IPS-18a (cell line): ENCODE measurements at regions not wholly inside any gene's neighbourhood (a gene's known extent, or its start where the extent isn't known, plus 50 kb on each side); places are given as distances from the start of the nearest gene placed in this dataset.

Experiments used
- H3K27ac ChIP-seq: one replicate; pipeline ENCODE4 v1.5.1; 2013; ENCODE audit warnings: low read length
- H3K27me3 ChIP-seq: one replicate; pipeline ENCODE4 v1.6.1; 2013; ENCODE audit warnings: mild to moderate bottlenecking, low read length; ENCODE audit not compliant: control insufficient read depth, insufficient read depth
- H3K36me3 ChIP-seq: one replicate; pipeline ENCODE4 v1.6.1; 2013; ENCODE audit warnings: low read depth, low read length; ENCODE audit not compliant: control insufficient read depth
- H3K4me1 ChIP-seq: one replicate; pipeline ENCODE4 v1.6.1; 2013; ENCODE audit warnings: low read depth, low read length; ENCODE audit not compliant: control insufficient read depth
- H3K4me3 ChIP-seq: one replicate; pipeline ENCODE4 v1.5.1; 2013; ENCODE audit warnings: low read length
- H3K9ac ChIP-seq: one replicate; pipeline ENCODE4 v1.6.1; 2013; ENCODE audit warnings: mild to moderate bottlenecking, low read length, moderate library complexity
- H3K9me3 ChIP-seq: one replicate; pipeline ENCODE4 v1.6.1; 2013; ENCODE audit warnings: low read depth, low read length; ENCODE audit not compliant: control insufficient read depth

DNA sequence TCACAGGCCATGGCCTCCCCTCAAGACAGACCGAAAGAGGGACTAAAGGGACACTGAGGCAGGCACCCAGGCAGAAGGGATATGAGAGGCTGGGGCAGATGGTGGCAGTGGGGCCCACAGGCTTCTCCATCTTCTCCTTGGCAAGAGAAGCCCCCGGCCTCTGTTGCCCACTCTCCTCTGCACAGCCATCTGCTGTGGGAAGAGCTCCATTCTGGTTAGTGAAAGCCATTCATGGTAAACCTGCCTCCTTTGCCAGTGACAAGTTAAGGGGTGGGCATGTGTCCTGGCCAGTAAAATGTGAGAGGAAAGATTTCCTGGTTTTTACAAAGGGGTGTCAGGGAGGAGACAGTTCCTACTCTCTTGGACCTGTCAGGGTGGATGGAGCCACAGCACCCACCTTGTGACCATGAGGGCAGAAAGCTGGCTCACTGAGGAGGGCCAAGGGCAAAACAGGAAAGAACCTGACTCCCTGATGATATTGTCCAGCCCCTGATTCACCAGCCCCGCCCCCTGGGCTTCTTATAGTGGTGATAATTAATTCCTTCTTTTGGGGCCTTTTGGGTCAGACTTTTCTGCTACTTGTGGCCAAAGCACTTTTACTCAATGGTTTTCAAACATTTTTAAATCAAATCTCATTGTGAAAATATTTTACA is 130.4 kb upstream of the SMAD3 start:
- Histone ChIP-seq H3K36me3 (no peaks in the 10 kb centered on the region), H3K9ac (no peak overlapping the region), H3K27me3 (no peaks in the 10 kb centered on the region), H3K27ac (no peak overlapping the region), H3K4me3 (no peak overlapping the region), H3K4me1 (peaks cover 7% of the 10 kb centered on the region), H3K9me3 (peaks cover 10% of the 10 kb centered on the region)

GRCh38 chr15:66935688-66936087 is 129.7 kb upstream of the SMAD3 start:
- Histone ChIP-seq H3K4me1 (peaks cover 7% of the 10 kb centered on the region), H3K4me3 (no peak overlapping the region), H3K9me3 (peaks cover 10% of the 10 kb centered on the region), H3K27ac (no peak overlapping the region), H3K36me3 (no peaks in the 10 kb centered on the region), H3K27me3 (no peaks in the 10 kb centered on the region), H3K9ac (no peak overlapping the region)

GRCh38 chr15:66936109-66936860 is 129.1 kb upstream of the SMAD3 start:
- no peak overlapping the region for H3K4me3 ChIP-seq
- no peak overlapping the region for H3K27ac ChIP-seq
- H3K9ac ChIP-seq: no peak overlapping the region
- no peaks in the 10 kb centered on the region for H3K27me3 ChIP-seq
- H3K9me3 ChIP-seq: peaks cover 10% of the 10 kb centered on the region
- no peaks in the 10 kb centered on the region for H3K36me3 ChIP-seq
- peaks cover 7% of the 10 kb centered on the region for H3K4me1 ChIP-seq

- H3K9me3 ChIP-seq: peaks cover 10% of the 10 kb centered on the region
- H3K27me3 ChIP-seq: no peaks in the 10 kb centered on the region
- no peak overlapping the region for H3K4me3 ChIP-seq
- no peaks in the 10 kb centered on the region for H3K36me3 ChIP-seq
- H3K9ac ChIP-seq: no peak overlapping the region
- peaks cover 5% of the 10 kb centered on the region for H3K4me1 ChIP-seq
- no peak overlapping the region for H3K27ac ChIP-seq
These were observed 128.4 kb upstream of the SMAD3 start for GRCh38 chr15:66936861-66937582.

- H3K4me1 ChIP-seq: no peaks in the 10 kb centered on the region
- no peak overlapping the region for H3K9ac ChIP-seq
- no peak overlapping the region for H3K4me3 ChIP-seq
- no peaks in the 10 kb centered on the region for H3K36me3 ChIP-seq
- H3K9me3 ChIP-seq: peaks cover 10% of the 10 kb centered on the region
- no peak overlapping the region for H3K27ac ChIP-seq
- H3K27me3 ChIP-seq: no peaks in the 10 kb centered on the region
These were observed 127.8 kb upstream of the SMAD3 start for GRCh38 chr15:66937588-66937987.

- peaks cover 10% of the 10 kb centered on the region for H3K9me3 ChIP-seq
- H3K4me1 ChIP-seq: no peaks in the 10 kb centered on the region
- no peaks in the 10 kb centered on the region for H3K36me3 ChIP-seq
- H3K27me3 ChIP-seq: no peaks in the 10 kb centered on the region
- H3K4me3 ChIP-seq: no peak overlapping the region
- no peak overlapping the region for H3K27ac ChIP-seq
- H3K9ac ChIP-seq: no peak overlapping the region
These were observed 127.1 kb upstream of the SMAD3 start for GRCh38 chr15:66938114-66938830.

GRCh38 chr15:66939016-66939415 is 126.4 kb upstream of the SMAD3 start:
- no peak overlapping the region for H3K27ac ChIP-seq
- H3K4me3 ChIP-seq: no peak overlapping the region
- H3K27me3 ChIP-seq: no peaks in the 10 kb centered on the region
- H3K9me3 ChIP-seq: peaks cover 4% of the 10 kb centered on the region
- H3K9ac ChIP-seq: no peak overlapping the region
- H3K4me1 ChIP-seq: no peaks in the 10 kb centered on the region
- H3K36me3 ChIP-seq: no peaks in the 10 kb centered on the region

DNA sequence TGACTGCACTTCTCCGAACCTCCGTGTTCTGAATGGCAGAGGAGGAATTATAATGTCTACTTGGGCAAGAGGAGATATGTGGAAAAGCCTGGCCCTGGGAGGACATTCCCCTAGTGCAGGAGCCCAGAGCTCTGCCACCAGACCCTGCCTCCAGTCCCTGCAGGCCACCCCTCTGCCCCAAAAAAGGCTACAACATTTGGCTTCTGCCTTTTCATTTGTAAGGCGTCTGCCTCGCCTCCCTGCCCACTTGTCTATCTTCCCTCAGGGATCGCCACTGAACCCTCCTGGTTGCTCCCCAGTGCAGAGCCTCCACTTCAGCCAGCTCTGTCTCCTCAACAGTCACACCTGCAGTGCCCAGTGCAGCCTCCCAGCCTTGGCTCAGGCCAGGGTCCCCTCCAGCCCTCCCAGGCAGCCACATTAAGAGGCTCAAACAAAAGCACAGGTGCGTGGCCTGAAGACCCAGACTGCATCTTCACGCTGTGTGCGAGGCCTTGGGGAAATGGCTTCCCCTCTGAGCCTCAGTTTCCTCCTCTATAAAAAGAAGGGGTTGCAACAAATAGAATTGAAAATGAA is 125.9 kb upstream of the SMAD3 start:
- Histone ChIP-seq H3K9me3 (no peaks in the 10 kb centered on the region), H3K27me3 (no peaks in the 10 kb centered on the region), H3K36me3 (no peaks in the 10 kb centered on the region), H3K4me3 (no peak overlapping the region), H3K27ac (no peak overlapping the region), H3K9ac (no peak overlapping the region), H3K4me1 (no peaks in the 10 kb centered on the region)

DNA sequence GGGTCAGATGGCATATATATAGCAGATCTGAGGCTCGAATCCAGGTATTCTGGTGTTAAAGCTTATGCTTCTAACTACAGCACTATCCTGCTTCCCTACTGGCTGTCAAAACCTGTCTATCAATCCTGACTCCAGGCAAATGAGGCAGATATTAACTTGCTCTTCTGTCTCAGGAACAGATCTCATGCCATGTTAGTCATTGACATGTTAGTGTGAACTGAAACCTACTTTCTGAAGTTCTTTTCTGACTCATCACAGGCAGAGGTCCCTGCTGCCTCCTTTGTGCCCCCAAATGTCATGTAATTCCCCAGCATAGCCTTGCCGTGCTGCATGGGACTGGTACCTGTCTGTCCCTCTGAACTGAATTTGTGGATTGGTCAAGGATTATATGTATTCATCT is 125.0 kb upstream of the SMAD3 start:
- Histone ChIP-seq H3K27me3 (no peaks in the 10 kb centered on the region), H3K4me1 (no peaks in the 10 kb centered on the region), H3K36me3 (no peaks in the 10 kb centered on the region), H3K4me3 (no peak overlapping the region), H3K9me3 (no peaks in the 10 kb centered on the region), H3K27ac (no peak overlapping the region), H3K9ac (no peak overlapping the region)

GRCh38 chr15:66941108-66941711 is 124.2 kb upstream of the SMAD3 start:
- no peak overlapping the region for H3K27ac ChIP-seq

GRCh38 chr15:66941791-66942190 is 123.6 kb upstream of the SMAD3 start:
- Histone ChIP-seq H3K4me1 (no peaks in the 10 kb centered on the region), H3K36me3 (no peaks in the 10 kb centered on the region), H3K9me3 (no peaks in the 10 kb centered on the region), H3K27me3 (no peaks in the 10 kb centered on the region), H3K4me3 (no peak overlapping the region), H3K27ac (no peak overlapping the region), H3K9ac (no peak overlapping the region)

More at GRCh38 chr15:66941108-66941711, 124.2 kb upstream of the SMAD3 start:
- no peaks in the 10 kb centered on the region for H3K4me1 ChIP-seq
- no peaks in the 10 kb centered on the region for H3K27me3 ChIP-seq
- no peaks in the 10 kb centered on the region for H3K36me3 ChIP-seq
- no peak overlapping the region for H3K4me3 ChIP-seq
- H3K9ac ChIP-seq: no peak overlapping the region
- no peaks in the 10 kb centered on the region for H3K9me3 ChIP-seq
